NCI-H748 (cell line): ENCODE measurements at regions not wholly inside any gene's neighbourhood (a gene's known extent, or its start where the extent isn't known, plus 50 kb on each side); places are given as distances from the start of the nearest gene placed in this dataset.

Experiments
- DNase-seq: peaks from one replicate; lab custom pipeline; 2025; ENCODE audit not compliant: unreplicated experiment; lab: John Stamatoyannopoulos, UW

- DNase-seq, result no peak
These were observed 332.6 kb downstream of the SLC16A7 start for GRCh38 chr12:59928416-59928815.

GRCh38 chr12:59929110-59929509 is 333.3 kb downstream of the SLC16A7 start:
- DNase-seq, result no peak

- no peak for DNase-seq
These were observed 338.7 kb downstream of the SLC16A7 start for GRCh38 chr12:59934486-59934885.

GRCh38 chr12:59936534-59936933 is 340.7 kb downstream of the SLC16A7 start:
- DNase-seq, result no peak

- DNase-seq, result no peak
These were observed 341.3 kb downstream of the SLC16A7 start for GRCh38 chr12:59937148-59937547.

GRCh38 chr12:59938190-59938962 is 342.5 kb downstream of the SLC16A7 start:
- no peak for DNase-seq

- no peak for DNase-seq
These were observed 345.0 kb downstream of the SLC16A7 start for GRCh38 chr12:59940631-59941342.

GRCh38 chr12:59941461-59941860 is 345.6 kb downstream of the SLC16A7 start:
- DNase-seq, result no peak

- DNase-seq, result no peak
These were observed 348.3 kb downstream of the SLC16A7 start for GRCh38 chr12:59944177-59944576.

GRCh38 chr12:59946635-59947034 is 350.8 kb downstream of the SLC16A7 start:
- no peak for DNase-seq

- DNase-seq, result no peak
These were observed 367.7 kb downstream of the SLC16A7 start for GRCh38 chr12:59963546-59963945.

GRCh38 chr12:59972905-59973304 is 377.1 kb downstream of the SLC16A7 start:
- no peak for DNase-seq

- no peak for DNase-seq
These were observed 377.7 kb downstream of the SLC16A7 start for GRCh38 chr12:59973515-59973914.

GRCh38 chr12:59977779-59978178 is 381.9 kb downstream of the SLC16A7 start:
- no peak for DNase-seq

- no peak for DNase-seq
These were observed 384.6 kb downstream of the SLC16A7 start for GRCh38 chr12:59980476-59980875.

- no peak for DNase-seq
These were observed 403.5 kb downstream of the SLC16A7 start for GRCh38 chr12:59999291-59999690.

- no peak for DNase-seq
These were observed 414.7 kb downstream of the SLC16A7 start for GRCh38 chr12:60010486-60010885.

- no peak for DNase-seq
These were observed 416.8 kb downstream of the SLC16A7 start for GRCh38 chr12:60012659-60013058.

GRCh38 chr12:60014436-60014835 is 418.6 kb downstream of the SLC16A7 start:
- DNase-seq, result no peak

- DNase-seq, result no peak
These were observed 424.2 kb downstream of the SLC16A7 start for GRCh38 chr12:60020068-60020467.

- no peak for DNase-seq
These were observed 425.4 kb downstream of the SLC16A7 start for GRCh38 chr12:60021235-60021634.

- DNase-seq, result no peak
These were observed 431.4 kb downstream of the SLC16A7 start for GRCh38 chr12:60027266-60027665.
